Lower lobe of right lung (tissue), 2 donors: ENCODE measurements at regions not wholly inside any gene's neighbourhood (a gene's known extent, or its start where the extent isn't known, plus 50 kb on each side); places are given as distances from the start of the nearest gene placed in this dataset.

ENCODE experiments used
- ATAC-seq, 2 donors: fragments of 200-7000 bp; cut with Tn5 transposase; one replicate each; pipeline ENCODE4 v1.9.1; 2020 to 2022; ENCODE audit warnings: mild to moderate bottlenecking in 2 of 2, moderate library complexity in 2 of 2
- DNase-seq: peaks from one replicate; pipeline ENCODE4 v3.0.0-alpha.2; 2020
- H3K27ac ChIP-seq: fragments of 200-600 bp; one replicate; pipeline ENCODE4 v1.8.0; 2022
- H3K27me3 ChIP-seq: fragments of 200-600 bp; one replicate; pipeline ENCODE4 v1.8.0; 2022; ENCODE audit warnings: low read depth
- H3K36me3 ChIP-seq: fragments of 200-600 bp; one replicate; pipeline ENCODE4 v1.8.0; 2022; ENCODE audit warnings: mild to moderate bottlenecking
- H3K4me1 ChIP-seq: fragments of 200-600 bp; one replicate; pipeline ENCODE4 v1.8.0; 2022
- H3K4me3 ChIP-seq: fragments of 200-600 bp; one replicate; pipeline ENCODE4 v1.8.0; 2022; ENCODE audit warnings: mild to moderate bottlenecking
- H3K9me3 ChIP-seq: fragments of 200-600 bp; one replicate; pipeline ENCODE4 v1.8.0; 2022
- intact Hi-C: fragments of 100-400 bp; cut with DNase I; formaldehyde crosslinking; loops from one replicate; pipeline ENCODE4 v1.11.0; 2022
- TF ChIP-seq, protein P1 (sequence below): fragments of 200-600 bp; IDR thresholded peaks from one replicate; pipeline ENCODE4 v1.8.0; 2022; ENCODE audit warnings: antibody characterized with exemption, mild to moderate bottlenecking
- donor health status: DM: no; HTN: yes; CAD: no; lungs with severe emphysema.

DNA sequence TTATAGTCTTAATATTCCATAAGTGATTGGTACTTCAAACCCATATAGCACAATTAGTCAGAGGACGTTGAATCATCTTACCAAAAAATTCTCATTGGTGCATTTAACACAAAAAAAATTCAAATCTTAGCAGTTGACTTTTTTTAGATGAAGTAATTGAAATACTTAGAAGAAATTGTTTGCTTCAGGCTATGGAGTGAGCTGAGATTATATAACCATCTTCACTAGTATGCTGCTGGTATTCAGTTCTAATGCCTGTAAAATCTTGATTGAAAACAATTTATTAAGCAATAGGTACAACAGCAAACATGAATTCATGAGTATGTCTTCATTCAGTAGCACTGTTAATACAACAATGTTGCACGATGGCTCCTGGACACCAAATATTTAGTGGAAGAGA is 250.0 kb downstream of the GPM6A start:
- no peaks in the 10 kb centered on the region for H3K27me3 ChIP-seq
- no peak for ATAC-seq

GRCh38 chr4:175562542-175562941 is 249.5 kb downstream of the GPM6A start:
- no peaks in the 10 kb centered on the region for H3K36me3 ChIP-seq
- TF ChIP-seq, protein P1, sequence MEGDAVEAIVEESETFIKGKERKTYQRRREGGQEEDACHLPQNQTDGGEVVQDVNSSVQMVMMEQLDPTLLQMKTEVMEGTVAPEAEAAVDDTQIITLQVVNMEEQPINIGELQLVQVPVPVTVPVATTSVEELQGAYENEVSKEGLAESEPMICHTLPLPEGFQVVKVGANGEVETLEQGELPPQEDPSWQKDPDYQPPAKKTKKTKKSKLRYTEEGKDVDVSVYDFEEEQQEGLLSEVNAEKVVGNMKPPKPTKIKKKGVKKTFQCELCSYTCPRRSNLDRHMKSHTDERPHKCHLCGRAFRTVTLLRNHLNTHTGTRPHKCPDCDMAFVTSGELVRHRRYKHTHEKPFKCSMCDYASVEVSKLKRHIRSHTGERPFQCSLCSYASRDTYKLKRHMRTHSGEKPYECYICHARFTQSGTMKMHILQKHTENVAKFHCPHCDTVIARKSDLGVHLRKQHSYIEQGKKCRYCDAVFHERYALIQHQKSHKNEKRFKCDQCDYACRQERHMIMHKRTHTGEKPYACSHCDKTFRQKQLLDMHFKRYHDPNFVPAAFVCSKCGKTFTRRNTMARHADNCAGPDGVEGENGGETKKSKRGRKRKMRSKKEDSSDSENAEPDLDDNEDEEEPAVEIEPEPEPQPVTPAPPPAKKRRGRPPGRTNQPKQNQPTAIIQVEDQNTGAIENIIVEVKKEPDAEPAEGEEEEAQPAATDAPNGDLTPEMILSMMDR: no peak
- no peaks in the 10 kb centered on the region for H3K9me3 ChIP-seq
- H3K27ac ChIP-seq: no peak overlapping the region
- intact Hi-C loops: no loop called here
- ATAC-seq: no peak
- H3K4me1 ChIP-seq: no peaks in the 10 kb centered on the region
- H3K4me3 ChIP-seq: no peak overlapping the region
- no peak for DNase-seq
- no peaks in the 10 kb centered on the region for H3K27me3 ChIP-seq

More for the DNA sequence above, 250.0 kb downstream of the GPM6A start:
- no peak overlapping the region for H3K4me3 ChIP-seq
- no peak for DNase-seq
- no peaks in the 10 kb centered on the region for H3K4me1 ChIP-seq
- H3K9me3 ChIP-seq: no peaks in the 10 kb centered on the region
- TF ChIP-seq, protein P1: no peak
- intact Hi-C loops: no loop called here
- H3K27ac ChIP-seq: no peak overlapping the region
- H3K36me3 ChIP-seq: no peaks in the 10 kb centered on the region
